ENCODE measurements at regions not wholly inside any gene's neighbourhood (a gene's known extent, or its start where the extent isn't known, plus 50 kb on each side); places are given as distances from the start of the nearest gene placed in this dataset.

- DNase-seq = no peak
Observed at GRCh38 chr7:108997480-108997879, 427.8 kb downstream of the DNAJB9 start.

- no peak for DNase-seq
Observed at GRCh38 chr7:109003742-109004141, 434.1 kb downstream of the DNAJB9 start.

GRCh38 chr7:109009636-109010035 is 440.0 kb downstream of the DNAJB9 start:
- DNase-seq = no peak

- no peak for DNase-seq
Observed at GRCh38 chr7:109020251-109020650, 450.6 kb downstream of the DNAJB9 start.

GRCh38 chr7:109021390-109021789 is 451.7 kb downstream of the DNAJB9 start:
- no peak for DNase-seq

- no peak for DNase-seq
Observed at GRCh38 chr7:109029866-109030265, 460.2 kb downstream of the DNAJB9 start.

GRCh38 chr7:109044691-109045090 is 475.0 kb downstream of the DNAJB9 start:
- no peak for DNase-seq

- DNase-seq = no peak
Observed at GRCh38 chr7:109049366-109049765, 479.7 kb downstream of the DNAJB9 start.

- no peak for DNase-seq
Observed at GRCh38 chr7:109059089-109059488, 489.4 kb downstream of the DNAJB9 start.

- DNase-seq = no peak
Observed at GRCh38 chr7:109062798-109063197, 493.1 kb downstream of the DNAJB9 start.

- DNase-seq = no peak
Observed at GRCh38 chr7:109073543-109073942, 503.9 kb downstream of the DNAJB9 start.

- no peak for DNase-seq
Observed at GRCh38 chr7:109076396-109076972, 506.8 kb downstream of the DNAJB9 start.

GRCh38 chr7:109091042-109091441 is 521.4 kb downstream of the DNAJB9 start:
- no peak for DNase-seq

GRCh38 chr7:109092268-109092667 is 522.6 kb downstream of the DNAJB9 start:
- DNase-seq = no peak

- no peak for DNase-seq
Observed at GRCh38 chr7:109101332-109101731, 531.7 kb downstream of the DNAJB9 start.

- no peak for DNase-seq
Observed at GRCh38 chr7:109109558-109109957, 539.9 kb downstream of the DNAJB9 start.

- no peak for DNase-seq
Observed at GRCh38 chr7:109111086-109111485, 541.4 kb downstream of the DNAJB9 start.

- no peak for DNase-seq
Observed at GRCh38 chr7:109121599-109122300, 552.1 kb downstream of the DNAJB9 start.

- DNase-seq = no peak
Observed at GRCh38 chr7:109125001-109125400, 555.3 kb downstream of the DNAJB9 start.

- DNase-seq = no peak
Observed at GRCh38 chr7:109126404-109127050, 556.9 kb downstream of the DNAJB9 start.

- DNase-seq = no peak
Observed at GRCh38 chr7:109127145-109127544, 557.5 kb downstream of the DNAJB9 start.

GRCh38 chr7:109131141-109131540 is 561.5 kb downstream of the DNAJB9 start:
- no peak for DNase-seq

- DNase-seq = no peak
Observed at GRCh38 chr7:109136893-109137292, 567.2 kb downstream of the DNAJB9 start.

- DNase-seq = no peak
Observed at GRCh38 chr7:109154748-109155147, 585.1 kb downstream of the DNAJB9 start.

Data from activated effector memory CD4-positive, alpha-beta T cell treated with anti-CD3 and anti-CD28 coated beads, Interleukin-2, amount 50 U/mL, for 16 hours (primary cell).